HG02642 (cell line): ENCODE measurements at regions not wholly inside any gene's neighbourhood (a gene's known extent, or its start where the extent isn't known, plus 50 kb on each side); places are given as distances from the start of the nearest gene placed in this dataset.
"Not testable (repeated sequence)": the region's sequence is repeated elsewhere in the genome, so short reads cannot be mapped to it uniquely, and the experiment has no call there.

Experiments used
- ATAC-seq: cut with Tn5 transposase; IDR thresholded peaks from one replicate; pipeline ENCODE4 v1.9.1; 2021; ENCODE audit warnings: mild to moderate bottlenecking; ENCODE audit not compliant: unreplicated experiment, poor library complexity

DNA sequence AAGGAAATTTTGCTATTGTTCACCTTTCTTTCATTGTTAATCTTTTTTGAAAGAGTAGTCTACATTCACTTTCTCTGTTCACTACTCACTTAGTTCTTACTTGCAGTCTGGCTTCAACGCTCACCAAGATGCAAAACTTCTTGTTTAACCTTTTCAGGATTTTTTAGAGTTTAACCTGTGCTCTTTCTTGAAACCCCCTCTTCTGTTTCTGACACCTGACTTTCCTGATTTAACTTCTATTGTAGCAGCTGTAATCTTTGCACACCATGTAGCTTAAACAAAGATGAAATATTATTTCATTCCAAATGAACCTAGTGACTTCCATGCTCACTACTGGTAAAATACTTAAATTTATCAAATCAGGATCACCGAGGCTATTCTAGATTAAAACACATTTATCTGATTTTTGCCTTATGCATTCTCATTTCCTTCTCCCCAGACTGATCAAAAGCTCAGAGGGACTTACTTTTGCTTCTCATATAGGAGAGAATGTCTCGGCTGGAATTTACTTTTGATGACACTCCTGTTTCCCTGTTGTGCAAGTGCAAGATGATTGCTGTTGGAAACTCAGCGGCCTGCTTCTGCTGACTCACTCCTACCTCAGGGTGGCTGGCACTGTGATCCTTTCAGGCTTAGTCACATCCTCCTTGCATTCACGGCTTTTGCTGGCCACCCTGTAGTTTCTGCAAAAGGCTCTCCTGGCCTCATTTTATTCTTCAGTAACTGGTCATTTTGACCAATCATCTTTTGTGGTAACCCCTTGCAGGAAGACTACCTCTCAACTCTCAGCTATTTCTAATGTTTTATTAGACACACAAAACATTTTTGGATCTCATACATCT is 109.3 kb upstream of the IFNE start:
- ATAC-seq = peak; percentile 76

GRCh38 chr9:21592063-21592338 is 109.9 kb upstream of the IFNE start:
- ATAC-seq = no peak

DNA sequence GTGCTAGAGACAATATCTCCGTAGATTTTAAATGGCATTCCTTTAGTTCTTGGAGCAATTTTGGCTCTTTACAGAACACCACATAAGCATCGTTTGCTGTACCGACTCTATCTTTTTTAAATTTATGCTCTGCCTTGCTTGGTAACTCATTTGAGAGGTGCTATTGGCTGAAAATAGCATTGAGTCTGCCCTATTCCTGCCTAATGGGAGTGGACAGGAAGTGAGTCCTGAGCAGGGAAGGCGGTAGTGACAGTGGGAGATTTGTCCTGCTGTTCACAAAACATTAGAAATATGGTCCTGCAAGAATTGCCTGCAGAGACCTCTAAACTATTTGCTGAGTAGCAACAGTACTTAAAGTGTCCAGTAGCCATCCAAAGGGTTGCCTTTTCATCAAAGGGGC is 115.2 kb upstream of the IFNE start:
- ATAC-seq = no peak

- no peak for ATAC-seq
These were observed 116.6 kb upstream of the IFNE start for GRCh38 chr9:21598749-21599148.

DNA sequence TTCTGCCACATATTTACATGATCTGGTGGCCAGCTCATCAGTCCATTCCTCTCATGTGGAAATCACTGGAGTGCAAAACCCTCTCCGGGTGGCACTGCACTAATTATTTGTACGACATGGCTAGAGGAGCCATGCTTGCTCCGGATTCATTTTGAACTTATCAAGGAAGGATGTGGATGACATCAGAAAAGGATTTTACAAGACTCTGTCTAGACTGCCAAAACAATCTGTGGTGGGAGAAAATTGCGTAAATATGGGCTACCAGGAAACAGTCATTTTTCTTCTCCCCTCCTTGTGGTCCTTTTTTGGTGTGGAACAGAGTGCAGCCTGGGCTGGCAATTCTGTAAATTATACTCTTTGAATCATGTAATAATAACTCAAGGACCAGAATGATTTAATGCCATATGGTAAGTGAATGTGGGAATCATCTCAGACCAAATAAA is 123.4 kb upstream of the IFNE start:
- no peak for ATAC-seq

GRCh38 chr9:21607576-21607975 is 125.5 kb upstream of the IFNE start:
- no peak for ATAC-seq

DNA sequence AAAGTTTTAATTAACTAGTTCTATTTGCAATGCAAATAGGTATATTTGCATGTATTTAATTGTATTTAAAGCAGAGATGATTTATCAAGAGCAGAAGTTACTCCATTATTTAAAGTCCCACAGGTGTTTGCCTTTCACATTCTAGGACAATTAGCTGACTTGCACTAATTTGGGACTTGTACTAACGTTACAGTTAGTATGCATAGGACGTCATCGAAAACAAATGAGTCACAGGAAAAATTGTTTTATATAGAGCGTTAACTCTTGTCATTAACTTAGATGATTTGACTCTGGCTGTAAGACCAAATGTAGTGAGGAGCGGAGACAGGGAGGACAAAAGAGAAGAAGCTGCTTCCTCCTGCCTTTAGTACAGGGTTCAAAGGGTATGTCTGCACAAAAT is 126.1 kb upstream of the IFNE start:
- ATAC-seq = no peak

- no peak for ATAC-seq
These were observed 127.4 kb upstream of the IFNE start for GRCh38 chr9:21609506-21609905.

DNA sequence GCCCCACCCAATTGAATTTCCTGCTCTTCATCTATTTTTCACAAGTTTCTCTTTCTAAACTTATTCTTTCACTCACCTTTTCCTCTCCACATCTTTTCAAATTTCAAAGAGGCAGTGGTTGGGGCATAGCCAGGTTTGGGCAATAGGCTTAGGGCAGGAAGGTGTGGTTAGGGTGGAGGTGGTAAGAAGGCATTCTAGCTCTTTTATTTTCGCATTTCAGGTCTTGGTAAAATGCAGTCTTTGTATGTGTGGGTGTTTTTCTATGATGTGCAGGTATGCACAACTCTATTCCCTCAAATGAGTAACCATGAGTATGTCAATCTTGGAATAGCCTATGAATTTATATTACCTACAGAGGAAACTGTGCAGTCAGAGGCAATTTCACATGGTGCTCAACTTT is 129.8 kb upstream of the IFNE start:
- ATAC-seq = no peak

GRCh38 chr9:21615018-21615417 is 132.9 kb upstream of the IFNE start:
- ATAC-seq = no peak

DNA sequence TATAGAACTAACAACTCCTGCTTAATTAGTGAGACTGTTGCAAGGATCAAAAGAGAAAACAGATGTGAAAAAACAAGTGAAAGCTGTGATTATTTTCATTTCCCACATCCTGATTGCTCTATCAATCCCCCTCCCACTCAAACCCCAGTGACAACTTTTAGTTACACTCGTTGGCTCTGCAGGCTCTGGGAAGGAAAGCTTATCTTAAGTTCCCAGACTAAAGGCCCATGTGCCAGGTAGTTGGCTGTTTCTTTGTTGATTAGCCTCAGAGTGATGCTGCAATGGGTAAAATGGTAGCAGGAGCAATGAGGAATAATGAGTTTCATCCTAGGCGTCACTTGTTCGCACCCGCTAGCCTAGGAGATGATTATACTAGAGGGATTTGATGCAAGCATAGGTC is 133.3 kb upstream of the IFNE start:
- no peak for ATAC-seq

GRCh38 chr9:21616082-21616778 is 134.1 kb upstream of the IFNE start:
- no peak for ATAC-seq

DNA sequence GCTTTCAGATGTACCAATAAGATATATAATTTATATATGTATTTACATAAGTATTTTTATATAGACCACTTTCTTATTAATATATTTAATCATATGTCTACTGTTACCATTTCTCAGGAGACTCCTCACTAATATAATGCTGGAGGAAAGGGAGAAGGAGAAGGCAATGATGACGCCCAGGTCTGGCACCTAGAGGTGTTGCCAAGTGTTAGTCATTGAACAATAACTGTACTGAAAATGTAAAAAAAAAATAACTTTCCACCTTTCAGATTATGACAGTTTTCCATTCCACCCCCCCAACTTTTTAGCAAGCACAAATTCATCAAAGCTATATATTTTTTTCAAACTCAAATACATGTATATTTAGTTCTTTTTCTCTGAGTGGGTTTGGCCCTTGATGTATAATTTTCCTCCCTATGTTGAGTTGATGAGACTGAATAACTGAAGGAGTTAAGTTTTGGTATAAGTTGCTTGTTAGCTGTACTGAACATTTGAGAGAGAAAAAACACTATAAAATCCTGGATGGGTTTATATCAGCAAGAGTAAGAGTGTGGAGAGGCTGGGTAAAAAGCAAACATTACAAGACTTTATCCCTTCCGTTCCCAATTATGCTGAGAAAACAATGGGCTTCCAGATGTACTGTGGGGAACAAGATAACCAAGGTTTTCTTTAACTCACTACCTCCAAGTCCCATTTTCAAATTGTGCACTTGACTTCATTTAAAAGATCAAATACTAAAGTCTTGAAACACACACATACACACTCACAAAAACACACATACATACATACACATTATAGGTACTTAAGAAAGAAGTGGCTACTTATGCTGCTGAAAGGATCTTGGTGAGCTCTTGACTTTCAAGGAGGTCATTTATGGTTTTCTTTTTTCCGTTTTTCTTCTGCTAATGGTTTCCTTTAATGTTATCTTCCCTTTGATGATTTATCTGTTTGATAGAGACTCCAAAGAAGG is 142.8 kb upstream of the IFNE start:
- no peak for ATAC-seq

DNA sequence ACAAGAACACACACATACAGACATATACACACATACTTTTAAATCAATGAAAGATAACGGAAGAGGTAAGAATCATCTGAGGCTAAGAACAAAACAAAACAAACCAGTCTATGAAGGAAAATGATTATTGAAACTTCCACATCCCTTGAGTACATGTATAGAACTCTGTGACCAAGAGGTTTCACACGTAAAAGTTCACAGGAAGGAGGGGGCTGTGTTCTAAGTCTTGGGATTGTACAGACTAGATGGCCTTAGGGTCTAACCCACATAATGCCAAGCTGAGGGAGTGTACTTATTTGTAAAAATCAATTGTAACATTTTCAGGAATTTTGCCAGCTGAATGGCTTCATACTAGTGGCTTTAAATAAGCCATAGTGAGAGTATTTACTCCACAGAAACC is 144.4 kb upstream of the IFNE start:
- ATAC-seq = no peak

DNA sequence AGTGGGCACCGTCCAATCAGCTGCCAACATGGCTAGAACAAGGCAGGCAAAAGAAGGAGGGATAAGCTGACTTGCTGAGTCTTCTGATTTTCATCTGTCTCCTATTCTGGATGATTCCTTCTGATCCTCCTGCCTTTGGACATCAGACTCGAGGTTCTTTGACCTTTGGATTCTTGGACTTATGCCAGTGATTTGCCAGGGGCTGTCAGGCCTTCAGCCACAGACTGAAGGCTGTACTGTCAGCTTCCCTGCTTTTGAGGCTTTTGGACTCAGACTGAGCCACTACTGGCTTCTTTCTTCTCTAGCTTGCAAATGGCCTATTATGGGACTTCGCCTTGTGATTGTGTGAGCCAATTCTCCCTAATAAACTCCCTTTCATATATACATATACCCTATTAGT is 146.8 kb upstream of the IFNE start:
- ATAC-seq = not testable (repeated sequence)

DNA sequence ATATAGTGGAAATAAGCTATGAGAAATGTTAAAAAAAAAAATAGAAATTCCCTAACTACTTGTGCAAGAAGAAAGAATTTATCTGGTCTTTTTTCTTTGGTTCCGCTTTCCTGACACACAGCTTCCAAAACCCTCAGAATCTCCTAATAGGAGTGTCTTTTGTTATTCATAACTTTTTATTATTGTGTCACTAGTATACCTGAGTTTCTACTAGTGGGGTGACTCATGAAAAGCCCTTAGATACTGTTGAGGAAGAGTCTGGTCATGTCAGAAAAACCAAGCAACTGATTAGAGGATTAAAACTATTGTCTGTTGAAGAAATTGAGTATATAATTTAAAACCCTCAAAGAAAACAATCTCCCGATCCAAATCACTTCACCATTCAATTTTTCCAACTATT is 152.8 kb upstream of the IFNE start:
- ATAC-seq = no peak

- ATAC-seq = no peak
These were observed 156.0 kb upstream of the IFNE start for GRCh38 chr9:21638104-21638503.

GRCh38 chr9:21653091-21653490 is 149.3 kb upstream of the MTAP start:
- no peak for ATAC-seq

DNA sequence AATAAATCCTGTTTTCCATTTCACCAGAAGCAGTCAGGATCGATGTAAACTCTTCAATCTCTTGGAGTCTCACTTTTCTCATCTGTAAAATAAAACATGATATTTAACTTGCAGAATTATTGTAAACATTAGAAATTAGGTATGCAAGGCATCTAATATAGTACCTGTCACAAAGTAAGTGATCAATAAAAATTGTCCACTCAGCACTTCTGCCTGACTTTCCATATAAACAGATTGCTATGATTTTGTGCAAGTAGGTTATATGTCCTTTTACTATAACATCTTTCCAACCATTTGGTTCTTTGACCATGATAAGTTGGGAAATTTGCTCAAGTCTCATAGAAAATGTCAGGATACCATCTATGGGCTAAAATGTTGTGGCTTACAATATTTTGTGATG is 148.8 kb upstream of the MTAP start:
- ATAC-seq = no peak

DNA sequence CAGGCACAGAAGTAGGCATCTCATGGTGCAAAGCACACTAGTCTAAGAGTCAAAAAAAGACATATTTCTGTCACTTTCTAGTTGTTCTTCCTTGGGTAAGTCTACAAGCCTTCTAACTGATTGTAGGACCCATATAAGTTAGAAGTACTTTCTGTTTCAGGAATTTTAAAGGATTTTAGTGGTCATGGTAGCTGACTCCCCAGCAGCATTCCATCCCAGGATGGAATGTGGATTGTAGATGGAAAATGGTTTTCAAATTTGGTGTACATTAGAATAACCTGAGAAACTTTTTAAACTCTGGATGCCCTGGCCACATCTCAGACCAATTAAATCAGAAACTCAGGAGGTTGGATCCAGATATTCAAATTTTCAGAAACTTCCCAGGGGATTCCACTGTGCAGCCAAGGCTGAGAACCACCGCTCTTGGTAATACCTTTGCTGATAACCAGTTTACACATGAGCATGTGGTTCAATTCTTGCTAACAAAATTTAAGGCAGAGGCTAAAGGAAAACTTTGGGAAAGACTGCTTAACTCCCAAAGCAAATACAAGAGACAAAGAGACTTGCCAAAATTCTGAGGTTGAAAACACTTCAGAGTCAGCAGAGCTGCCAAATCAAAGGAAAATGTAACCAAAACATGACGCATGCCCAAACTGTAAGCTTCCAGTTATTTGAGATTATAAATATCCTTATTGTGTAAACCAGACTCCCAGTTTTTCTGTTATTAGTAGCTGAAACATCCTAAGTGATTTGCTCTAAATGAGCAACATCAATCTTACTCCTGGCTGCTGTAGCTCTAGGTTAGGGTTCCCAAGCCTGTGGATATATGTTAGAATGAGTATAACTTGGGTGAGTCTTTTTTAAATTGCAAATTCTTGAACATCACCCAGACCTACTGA is 145.4 kb upstream of the MTAP start:
- ATAC-seq = no peak
